ENCODE measurements at regions not wholly inside any gene's neighbourhood (a gene's known extent, or its start where the extent isn't known, plus 50 kb on each side); places are given as distances from the start of the nearest gene placed in this dataset.

GRCh38 chr4:63583007-63583406 lies 826.2 kb downstream of the TECRL start:
- no peak for TF ChIP-seq CTCF (IDR thresholded peaks at IDR 0.05; ENCODE audit: low read length)
- no peak for TF ChIP-seq EZH2 (optimal IDR thresholded peaks at IDR 0.05; ENCODE audit: low read depth, low read length)
- TF ChIP-seq EZH2phosphoT487 (IDR thresholded peaks at IDR 0.05; ENCODE audit: low read length): no peak
